GM21529 (cell line): ENCODE measurements at regions not wholly inside any gene's neighbourhood (a gene's known extent, or its start where the extent isn't known, plus 50 kb on each side); places are given as distances from the start of the nearest gene placed in this dataset.
"Not testable (repeated sequence)": the region's sequence is repeated elsewhere in the genome, so short reads cannot be mapped to it uniquely, and the experiment has no call there.

ENCODE experiments used
- ATAC-seq: cut with Tn5 transposase; IDR thresholded peaks from one replicate; pipeline ENCODE4 v1.9.1; 2021; ENCODE audit not compliant: unreplicated experiment

DNA sequence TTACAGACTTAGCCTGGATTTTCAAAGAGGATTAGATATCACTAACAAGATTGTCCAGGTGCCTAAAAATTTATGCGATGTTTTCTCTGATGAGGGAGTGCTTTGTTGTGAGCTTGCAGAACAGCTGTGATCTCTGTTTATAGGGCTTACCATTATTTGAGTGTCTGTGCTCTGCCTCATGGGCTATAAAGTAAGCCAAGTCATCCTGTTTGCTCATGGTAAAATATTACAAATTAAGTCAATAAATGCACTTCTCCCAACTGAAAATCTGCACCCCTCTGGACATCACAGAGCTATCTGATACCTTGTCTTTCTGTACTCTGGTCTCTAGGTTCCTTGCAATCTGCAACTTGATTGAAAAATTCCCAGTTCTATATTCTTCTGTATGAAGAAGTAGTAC is 293.4 kb upstream of the ACTBL2 start:
- no peak for ATAC-seq

DNA sequence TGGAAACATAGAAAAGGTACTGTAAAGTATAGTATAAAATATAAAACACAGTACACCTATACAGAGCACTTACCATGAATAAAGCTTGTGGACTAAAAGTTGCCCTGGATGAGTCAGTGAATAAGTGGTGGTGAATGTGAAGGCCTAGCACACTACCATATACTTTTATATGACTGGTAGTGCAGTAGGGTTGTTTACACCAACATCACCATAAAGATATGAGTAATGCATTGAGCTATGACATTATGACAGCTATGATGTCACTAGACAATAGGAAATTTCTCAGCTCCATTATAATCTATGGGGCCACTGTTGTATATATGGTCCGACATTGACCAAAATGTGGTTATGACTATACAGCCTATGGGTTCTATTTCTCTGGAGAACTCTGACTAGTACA is 291.8 kb upstream of the ACTBL2 start:
- no peak for ATAC-seq

DNA sequence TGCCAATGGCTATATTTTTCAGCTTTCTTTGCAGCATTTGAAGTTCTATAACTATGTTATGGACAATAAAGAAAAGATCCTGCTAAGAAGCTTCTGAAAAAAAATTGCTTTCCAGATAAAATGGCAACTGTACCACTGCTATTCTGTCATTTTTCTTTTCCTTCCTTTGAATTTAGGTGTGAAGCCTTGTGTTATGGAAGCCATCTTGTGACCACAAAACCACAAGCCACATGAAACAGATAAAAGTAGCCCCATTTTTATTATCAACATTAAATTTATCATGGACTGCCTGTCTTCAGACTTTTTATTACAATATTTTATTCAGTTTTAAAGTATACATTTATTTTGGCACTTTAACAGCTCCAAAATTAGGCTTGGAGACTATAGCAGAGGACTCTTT is 289.9 kb upstream of the ACTBL2 start:
- no peak for ATAC-seq

GRCh38 chr5:57770039-57770438 is 287.4 kb upstream of the ACTBL2 start:
- ATAC-seq = no peak

- no peak for ATAC-seq
Observed at GRCh38 chr5:57768745-57769144, 286.1 kb upstream of the ACTBL2 start.

GRCh38 chr5:57764479-57765089 is 282.0 kb upstream of the ACTBL2 start:
- no peak for ATAC-seq

DNA sequence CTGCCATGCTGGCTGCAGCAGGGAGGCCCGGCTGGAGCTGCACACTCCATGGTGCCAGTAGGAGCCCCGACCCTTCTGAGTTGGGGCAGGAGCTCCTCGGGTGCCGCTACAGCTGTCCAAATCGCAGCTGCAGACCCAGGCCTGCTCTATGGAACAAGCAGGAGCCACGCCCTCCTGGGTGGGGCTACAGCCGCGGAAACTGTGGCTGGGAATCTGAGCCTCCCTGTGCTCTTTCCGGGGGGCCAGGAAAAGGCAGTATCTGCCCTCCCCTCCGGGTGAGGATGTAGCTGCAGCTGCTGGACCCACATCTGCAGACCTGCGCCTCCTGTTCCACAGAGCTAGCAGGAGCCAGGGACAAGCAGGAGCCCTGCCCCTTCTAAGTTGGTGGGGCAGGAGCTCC is 278.9 kb upstream of the ACTBL2 start:
- ATAC-seq = no peak

DNA sequence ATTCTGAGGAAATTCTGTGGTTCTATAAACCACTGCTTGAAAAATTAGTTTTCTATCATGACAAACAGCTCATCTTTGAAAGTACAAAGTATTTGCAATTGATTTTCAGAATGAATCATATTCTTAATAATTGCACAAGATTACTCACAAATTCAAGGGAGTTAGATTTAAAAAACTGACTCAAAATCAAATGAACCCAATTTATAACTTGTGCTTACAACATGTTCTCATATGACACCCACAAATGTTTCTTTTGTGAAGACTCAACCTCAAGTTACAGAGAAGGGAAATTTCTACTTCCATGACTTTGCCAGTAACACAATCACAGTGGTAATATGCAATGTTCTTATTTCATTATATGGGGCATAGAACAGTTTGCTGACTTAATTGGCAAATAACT is 272.0 kb upstream of the ACTBL2 start:
- no peak for ATAC-seq

- ATAC-seq = no peak
Observed at GRCh38 chr5:57753446-57753845, 270.8 kb upstream of the ACTBL2 start.

DNA sequence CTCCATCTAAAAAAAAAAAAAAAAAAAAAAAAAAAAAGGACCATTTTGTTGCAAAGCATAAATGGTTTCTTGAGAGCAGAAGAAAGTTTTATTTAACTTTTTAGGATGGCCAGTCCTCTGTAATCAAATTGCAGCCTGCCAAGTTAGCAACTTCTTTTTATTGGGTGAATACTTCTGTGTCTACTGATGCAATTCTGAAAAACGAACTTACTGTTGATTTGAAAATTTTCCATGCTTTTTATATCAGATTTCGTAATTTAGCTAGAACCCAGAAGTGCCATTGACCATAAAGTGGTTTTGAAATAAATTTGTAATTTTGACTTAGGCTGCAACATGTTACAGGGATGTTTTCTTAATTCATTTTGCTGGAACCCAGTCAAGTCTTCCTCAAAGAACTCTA is 269.1 kb upstream of the ACTBL2 start:
- no peak for ATAC-seq

DNA sequence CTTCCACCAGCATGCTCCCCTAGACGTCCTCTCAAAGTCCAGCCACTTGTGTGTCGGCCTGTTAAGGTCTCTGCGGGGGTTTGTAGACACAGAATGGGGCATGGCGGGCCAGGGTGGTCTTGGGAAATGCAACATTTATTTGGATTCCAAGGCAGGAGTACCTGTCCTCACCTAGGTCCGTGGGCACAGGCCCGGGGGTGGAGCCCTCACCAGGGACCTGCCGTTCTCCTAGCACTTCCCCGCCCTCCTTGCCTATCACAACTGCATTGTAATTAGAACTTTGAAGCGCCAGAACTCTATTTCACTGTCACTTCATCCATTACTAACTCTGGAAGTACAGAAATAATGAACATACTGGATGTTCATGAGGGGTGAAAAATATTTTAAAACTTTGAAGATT is 268.3 kb upstream of the ACTBL2 start:
- no peak for ATAC-seq

GRCh38 chr5:57750282-57750681 is 267.7 kb upstream of the ACTBL2 start:
- no peak for ATAC-seq

DNA sequence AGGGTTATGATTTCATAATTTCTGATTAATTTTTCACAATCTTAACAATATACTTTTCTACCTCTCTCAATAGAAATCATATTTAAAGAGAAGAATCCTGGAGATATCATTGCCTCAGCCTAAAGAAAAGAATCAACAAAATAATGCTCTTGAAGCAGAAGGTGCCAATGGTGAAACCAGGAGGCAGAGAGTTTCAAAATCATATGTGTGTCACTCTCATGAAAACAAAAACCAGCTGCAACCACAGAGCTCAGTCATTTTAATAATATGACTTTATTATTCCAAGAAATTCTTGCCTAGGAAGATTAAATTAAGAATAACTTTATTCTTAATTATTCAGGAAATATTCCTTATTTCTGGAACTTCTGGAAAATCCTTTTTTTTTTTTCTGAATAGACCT is 266.8 kb upstream of the ACTBL2 start:
- ATAC-seq = no peak

DNA sequence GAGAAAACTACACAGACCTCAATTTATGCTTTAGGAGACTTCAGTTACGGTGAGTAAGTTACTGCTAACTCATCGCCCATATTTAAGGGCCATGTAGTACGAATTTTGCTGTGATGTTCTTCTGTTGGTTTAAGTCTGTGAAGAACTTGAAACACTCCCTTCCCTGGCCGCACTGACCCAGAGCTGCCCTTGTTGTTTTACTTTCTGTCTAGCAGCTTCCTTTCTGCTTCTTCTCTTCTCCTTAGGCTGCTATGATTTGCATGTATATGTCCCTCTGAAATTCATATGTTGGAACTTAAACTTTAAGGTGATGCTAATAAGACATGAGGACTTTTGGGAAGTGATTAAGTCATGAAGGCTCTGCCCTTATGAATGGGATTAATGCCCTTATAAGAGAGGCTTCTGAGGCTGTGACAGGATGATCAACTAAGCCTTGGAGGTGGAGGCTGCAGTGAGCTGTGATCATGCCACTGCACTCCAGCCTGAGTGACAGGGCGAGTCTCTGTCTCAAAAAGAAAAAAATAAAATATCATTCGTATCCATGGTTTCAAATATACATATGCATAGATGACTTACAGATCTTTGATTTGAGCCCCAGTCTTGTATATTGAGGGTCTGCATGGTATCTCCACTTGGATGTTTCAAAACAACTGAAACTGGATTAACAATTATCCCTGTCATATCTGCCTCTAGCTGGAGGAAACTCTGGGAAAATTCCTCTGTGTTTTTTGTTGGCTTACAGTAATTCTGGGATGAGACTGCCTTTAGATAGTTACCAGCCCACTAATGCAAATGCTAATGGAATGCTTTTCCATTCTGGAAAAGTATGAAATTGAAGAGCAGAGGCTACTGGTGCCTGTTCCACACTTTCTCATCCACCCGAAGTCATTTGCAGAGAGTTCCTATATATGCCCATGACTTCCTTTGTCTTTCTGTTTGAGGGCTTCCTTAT is 263.4 kb upstream of the ACTBL2 start:
- ATAC-seq = no peak

DNA sequence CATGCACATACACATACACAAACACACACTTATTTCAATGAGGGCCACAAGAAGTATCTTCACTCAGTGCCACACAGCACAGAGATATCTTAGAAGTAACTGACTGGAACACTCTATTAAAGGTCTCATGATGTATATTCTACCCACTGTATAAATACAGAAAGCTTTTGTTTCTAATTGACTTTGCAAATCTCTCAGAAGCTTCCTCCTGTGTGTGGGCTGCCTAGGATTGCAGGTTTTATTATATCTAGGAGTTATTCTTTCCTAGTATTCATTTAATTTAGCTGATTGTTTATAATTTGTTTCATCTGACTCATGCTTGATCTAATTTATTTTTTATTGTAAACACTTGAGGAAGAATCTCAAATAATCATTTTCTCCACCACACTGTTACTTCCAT is 262.4 kb upstream of the ACTBL2 start:
- no peak for ATAC-seq

GRCh38 chr5:57741336-57741735 is 258.7 kb upstream of the ACTBL2 start:
- no peak for ATAC-seq

DNA sequence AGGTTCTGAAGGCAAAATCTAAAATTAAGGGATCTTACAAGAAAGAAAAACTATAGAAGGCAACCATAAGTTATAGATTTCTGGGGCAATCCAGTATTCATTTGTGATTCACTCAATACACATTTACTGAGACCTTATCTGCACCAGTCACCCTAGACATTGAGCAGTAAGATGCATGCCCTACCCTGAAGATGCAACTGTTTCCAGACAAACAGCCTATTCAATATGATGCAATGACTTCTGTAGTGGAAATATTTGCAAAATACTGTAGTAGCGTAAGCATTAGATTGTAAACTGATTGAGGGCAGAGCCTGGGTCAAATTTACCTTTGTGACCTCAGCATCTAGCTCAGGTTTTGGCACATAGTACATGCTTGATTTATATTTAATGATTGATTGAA is 256.2 kb upstream of the ACTBL2 start:
- no peak for ATAC-seq

- ATAC-seq = no peak
Observed at GRCh38 chr5:57738301-57738700, 255.7 kb upstream of the ACTBL2 start.

DNA sequence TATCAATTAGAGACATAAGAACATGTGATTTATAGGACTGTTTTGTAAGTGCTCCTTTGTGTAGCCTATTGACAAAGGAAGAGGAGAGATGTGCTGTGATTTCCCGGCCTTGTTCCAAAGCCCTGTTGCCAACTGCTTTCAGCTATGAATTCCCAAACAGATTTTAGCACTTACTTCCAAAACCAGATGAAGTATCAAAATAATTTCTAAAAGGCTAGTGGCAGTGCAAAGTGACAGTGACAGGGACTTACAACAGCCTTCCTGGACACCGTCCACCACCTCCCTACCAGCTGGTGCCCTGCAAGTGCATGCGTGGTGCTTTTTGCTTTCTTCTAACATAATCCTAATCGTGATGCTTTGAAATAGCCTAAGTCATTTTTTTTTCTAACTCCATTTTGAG is 254.1 kb upstream of the ACTBL2 start:
- no peak for ATAC-seq

- not testable (repeated sequence) for ATAC-seq
Observed at GRCh38 chr5:57735279-57736153, 252.9 kb upstream of the ACTBL2 start.

- ATAC-seq = no peak
Observed at GRCh38 chr5:57734296-57734695, 251.7 kb upstream of the ACTBL2 start.

GRCh38 chr5:57727591-57727990 is 245.0 kb upstream of the ACTBL2 start:
- ATAC-seq = no peak
